Natural killer cell (primary cell): ENCODE measurements at regions not wholly inside any gene's neighbourhood (a gene's known extent, or its start where the extent isn't known, plus 50 kb on each side); places are given as distances from the start of the nearest gene placed in this dataset.

Source experiments
- ATAC-seq, 3 donors: fragments of 150-1000 bp in 2 of 3; fragments of 200-7000 bp in 1 of 3; cut with Tn5 transposase; 1 replicate in 1 of 3; 2 replicates in 2 of 3; pipeline ENCODE4 v1.10.0; 2021; ENCODE audit warnings: mild to moderate bottlenecking in 2 of 3, moderate library complexity in 2 of 3
- DNase-seq, 2 donors: peaks; one replicate each; pipeline versions ENCODE4 v3.0.0 to v3.0.0-alpha.2; 2013 to 2021; ENCODE audit warnings: mixed read lengths in 1 of 2
- H3K27ac ChIP-seq: one replicate; pipeline ENCODE4 v1.5.1; 2013; ENCODE audit warnings: mild to moderate bottlenecking, low read length
- H3K27me3 ChIP-seq: one replicate; pipeline ENCODE4 v1.6.1; 2013; ENCODE audit warnings: low read length; ENCODE audit not compliant: control insufficient read depth, insufficient read depth
- H3K36me3 ChIP-seq: one replicate; pipeline ENCODE4 v1.6.1; 2013; ENCODE audit warnings: low read length; ENCODE audit not compliant: control insufficient read depth, insufficient read depth
- H3K4me1 ChIP-seq: one replicate; pipeline ENCODE4 v1.6.1; 2013; ENCODE audit warnings: low read length; ENCODE audit not compliant: control insufficient read depth, insufficient read depth
- H3K4me3 ChIP-seq: one replicate; pipeline ENCODE4 v1.5.1; 2013; ENCODE audit warnings: low read length
- H3K9me3 ChIP-seq: one replicate; pipeline ENCODE4 v1.6.1; 2013; ENCODE audit warnings: low read length; ENCODE audit not compliant: control insufficient read depth, insufficient read depth
- H3K27ac Mint-ChIP-seq, 2 donors: one replicate each; pipeline ENCODE4 v1.8.0; 2022; ENCODE audit warnings: mild to moderate bottlenecking in 2 of 2, mixed read lengths in 2 of 2, moderate library complexity in 1 of 2
- H3K27me3 Mint-ChIP-seq, 2 donors: one replicate each; pipeline ENCODE4 v1.8.0; 2022; ENCODE audit warnings: low read depth in 2 of 2, mixed read lengths in 2 of 2
- H3K36me3 Mint-ChIP-seq: one replicate; pipeline ENCODE4 v1.8.0; 2022; ENCODE audit warnings: mixed read lengths
- H3K4me1 Mint-ChIP-seq, 2 donors: one replicate each; pipeline ENCODE4 v1.8.0; 2022; ENCODE audit warnings: mixed read lengths in 2 of 2
- H3K4me3 Mint-ChIP-seq: one replicate; pipeline ENCODE4 v1.8.0; 2022; ENCODE audit warnings: mild to moderate bottlenecking, moderate library complexity, mixed read lengths
- H3K9me3 Mint-ChIP-seq, 2 donors: one replicate each; pipeline ENCODE4 v1.8.0; 2022; ENCODE audit warnings: mixed read lengths in 2 of 2
- WGBS: methylation state at CpG from one replicate; pipeline ENCODE4 v1.1.7; 2013; ENCODE audit warnings: missing lambda C conversion rate; ENCODE audit not compliant: insufficient coverage; 5-methylcytosine and 5-hydroxymethylcytosine counted together
- intact Hi-C: fragments of 100-400 bp; cut with micrococcal nuclease; formaldehyde crosslinking; loops from one replicate; pipeline ENCODE4 v1.14.2; 2022
- TF ChIP-seq, protein P1 (sequence below): fragments of 200-600 bp; IDR thresholded peaks from one replicate; pipeline ENCODE4 v1.8.0; 2022; ENCODE audit warnings: antibody characterized with exemption

DNA sequence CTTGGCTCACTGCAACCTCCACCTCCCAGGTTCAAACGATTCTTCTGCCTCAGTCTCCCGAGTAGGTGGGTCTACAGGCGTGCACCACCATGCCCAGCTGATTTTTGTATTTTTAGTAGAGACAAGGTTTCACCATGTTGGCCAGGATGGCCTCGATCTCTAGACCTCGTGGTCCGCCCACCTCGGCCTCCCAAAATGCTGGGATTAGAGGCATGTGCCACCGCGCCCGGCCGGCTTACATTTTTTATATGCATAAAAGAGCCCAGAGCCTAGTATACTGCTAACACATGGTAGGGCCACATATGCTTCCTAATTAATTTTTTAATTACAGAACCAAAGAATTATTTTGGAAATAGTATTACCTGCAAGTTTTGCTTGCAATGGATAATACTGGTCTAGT is 1325.4 kb downstream of the PLA2G4A start:
- ATAC-seq (no peak), DNase-seq (no peak)
- TF ChIP-seq, protein P1, sequence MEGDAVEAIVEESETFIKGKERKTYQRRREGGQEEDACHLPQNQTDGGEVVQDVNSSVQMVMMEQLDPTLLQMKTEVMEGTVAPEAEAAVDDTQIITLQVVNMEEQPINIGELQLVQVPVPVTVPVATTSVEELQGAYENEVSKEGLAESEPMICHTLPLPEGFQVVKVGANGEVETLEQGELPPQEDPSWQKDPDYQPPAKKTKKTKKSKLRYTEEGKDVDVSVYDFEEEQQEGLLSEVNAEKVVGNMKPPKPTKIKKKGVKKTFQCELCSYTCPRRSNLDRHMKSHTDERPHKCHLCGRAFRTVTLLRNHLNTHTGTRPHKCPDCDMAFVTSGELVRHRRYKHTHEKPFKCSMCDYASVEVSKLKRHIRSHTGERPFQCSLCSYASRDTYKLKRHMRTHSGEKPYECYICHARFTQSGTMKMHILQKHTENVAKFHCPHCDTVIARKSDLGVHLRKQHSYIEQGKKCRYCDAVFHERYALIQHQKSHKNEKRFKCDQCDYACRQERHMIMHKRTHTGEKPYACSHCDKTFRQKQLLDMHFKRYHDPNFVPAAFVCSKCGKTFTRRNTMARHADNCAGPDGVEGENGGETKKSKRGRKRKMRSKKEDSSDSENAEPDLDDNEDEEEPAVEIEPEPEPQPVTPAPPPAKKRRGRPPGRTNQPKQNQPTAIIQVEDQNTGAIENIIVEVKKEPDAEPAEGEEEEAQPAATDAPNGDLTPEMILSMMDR: no peak
- no peaks in the 10 kb centered on the region for H3K4me1 Mint-ChIP-seq
- Histone ChIP-seq H3K27ac (no peak overlapping the region), H3K4me3 (no peak overlapping the region), H3K9me3 (no peaks in the 10 kb centered on the region), H3K4me1 (no peaks in the 10 kb centered on the region), H3K27me3 (no peaks in the 10 kb centered on the region), H3K36me3 (no peaks in the 10 kb centered on the region)
- no peak overlapping the region for H3K4me3 Mint-ChIP-seq
- intact Hi-C loops: no loop called here
- H3K27me3 Mint-ChIP-seq: no peaks in the 10 kb centered on the region
- no peak overlapping the region for H3K27ac Mint-ChIP-seq
- H3K36me3 Mint-ChIP-seq: no peaks in the 10 kb centered on the region
- H3K9me3 Mint-ChIP-seq: peaks cover 4 to 9% of the 10 kb centered on the region in 2 donors
- WGBS: 89% methylated on average over 11 of the region's 11 CpGs

DNA sequence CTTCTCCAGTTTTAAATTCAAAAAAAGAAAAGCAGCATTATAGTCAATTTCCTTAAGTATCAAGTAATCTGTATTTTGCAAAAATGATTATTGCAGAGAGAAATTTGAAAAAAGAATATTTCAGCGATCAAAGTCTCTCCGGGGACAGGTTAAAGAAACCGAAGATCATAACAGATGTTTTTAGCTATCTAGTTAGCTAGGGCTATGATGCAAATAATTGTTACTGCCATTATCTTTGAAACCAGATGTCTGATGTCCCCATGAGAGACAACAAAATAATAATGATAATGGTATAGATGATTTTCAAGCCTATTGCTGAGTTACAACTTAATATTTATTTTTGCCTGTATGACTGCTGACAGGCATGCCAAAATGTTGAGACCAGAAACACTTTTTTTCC is 1326.0 kb downstream of the PLA2G4A start:
- H3K4me3 ChIP-seq: no peak overlapping the region
- no peaks in the 10 kb centered on the region for H3K9me3 ChIP-seq
- no peak overlapping the region for H3K4me3 Mint-ChIP-seq
- H3K36me3 Mint-ChIP-seq: no peaks in the 10 kb centered on the region
- no peak overlapping the region for H3K27ac ChIP-seq
- ATAC-seq: no peak
- 80% methylated on average over 3 of the region's 3 CpGs for whole genome bisulfite sequencing
- TF ChIP-seq, protein P1: no peak
- H3K36me3 ChIP-seq: no peaks in the 10 kb centered on the region
- no peaks in the 10 kb centered on the region for H3K27me3 ChIP-seq
- peaks cover 4 to 9% of the 10 kb centered on the region in 2 donors for H3K9me3 Mint-ChIP-seq
- no peak overlapping the region for H3K27ac Mint-ChIP-seq
- no peaks in the 10 kb centered on the region for H3K4me1 Mint-ChIP-seq
- H3K4me1 ChIP-seq: no peaks in the 10 kb centered on the region
- intact Hi-C loops: no loop called here
- H3K27me3 Mint-ChIP-seq: no peaks in the 10 kb centered on the region
- no peak for DNase-seq

DNA sequence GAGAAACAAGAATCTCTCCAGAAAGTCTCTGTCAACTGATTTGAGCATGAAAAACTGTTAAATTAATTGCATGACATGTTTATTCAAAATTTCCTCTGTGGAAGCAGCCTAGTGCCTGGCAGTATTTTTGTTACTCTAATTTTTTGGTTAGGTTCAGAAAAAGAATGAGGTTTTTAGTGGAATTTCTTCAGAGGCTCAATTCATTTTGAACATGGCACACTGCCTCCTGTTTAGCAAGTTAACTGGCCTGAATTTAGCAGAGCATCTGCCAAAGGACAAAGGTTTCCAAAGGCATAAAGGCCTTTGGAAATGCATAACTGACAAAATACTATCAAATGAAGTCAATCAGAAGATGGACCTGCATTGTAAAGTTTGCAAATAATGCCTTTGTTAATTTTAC is 1326.5 kb downstream of the PLA2G4A start:
- peaks cover 4 to 11% of the 10 kb centered on the region in 2 donors for H3K9me3 Mint-ChIP-seq
- ATAC-seq (no peak), DNase-seq (no peak)
- no peaks in the 10 kb centered on the region for H3K27me3 Mint-ChIP-seq
- H3K36me3 ChIP-seq: no peaks in the 10 kb centered on the region
- no peak overlapping the region for H3K4me3 Mint-ChIP-seq
- H3K36me3 Mint-ChIP-seq: no peaks in the 10 kb centered on the region
- H3K27ac ChIP-seq: no peak overlapping the region
- H3K9me3 ChIP-seq: no peaks in the 10 kb centered on the region
- no peaks in the 10 kb centered on the region for H3K4me1 ChIP-seq
- TF ChIP-seq, protein P1: no peak
- intact Hi-C loops: no loop called here
- no peaks in the 10 kb centered on the region for H3K4me1 Mint-ChIP-seq
- no peak overlapping the region for H3K4me3 ChIP-seq
- no peak overlapping the region for H3K27ac Mint-ChIP-seq
- H3K27me3 ChIP-seq: no peaks in the 10 kb centered on the region

DNA sequence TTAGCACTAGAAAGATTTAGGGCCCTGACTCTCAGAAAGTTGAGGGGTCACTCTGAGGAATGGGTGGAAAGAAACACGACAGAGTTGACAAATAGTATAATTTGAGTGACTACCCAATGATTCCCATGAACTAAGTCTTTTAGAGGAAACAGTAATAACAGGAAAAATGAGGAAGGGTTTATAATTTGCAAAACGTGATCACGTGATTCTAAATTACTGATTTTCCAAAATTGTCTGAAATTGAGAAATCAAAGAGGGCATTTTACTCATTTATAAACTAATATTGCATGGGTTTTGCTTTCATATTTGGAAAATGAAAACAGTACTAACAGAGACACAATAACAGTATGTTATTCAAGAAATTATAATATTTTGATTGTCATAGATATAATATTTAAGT is 1335.7 kb downstream of the PLA2G4A start:
- H3K4me3 Mint-ChIP-seq: no peak overlapping the region

More for the DNA sequence above, 1335.7 kb downstream of the PLA2G4A start:
- Histone ChIP-seq H3K4me3 (no peak overlapping the region), H3K4me1 (no peaks in the 10 kb centered on the region), H3K9me3 (peaks cover 6% of the 10 kb centered on the region), H3K27ac (no peak overlapping the region), H3K27me3 (no peaks in the 10 kb centered on the region), H3K36me3 (no peaks in the 10 kb centered on the region)
- no peak overlapping the region for H3K27ac Mint-ChIP-seq
- no peaks in the 10 kb centered on the region for H3K4me1 Mint-ChIP-seq
- H3K9me3 Mint-ChIP-seq: peaks cover 18 to 19% of the 10 kb centered on the region in 2 donors
- no peak for DNase-seq
- intact Hi-C loops: no loop called here
- no peaks in the 10 kb centered on the region for H3K27me3 Mint-ChIP-seq
- H3K36me3 Mint-ChIP-seq: peaks cover 16% of the 10 kb centered on the region
- ATAC-seq: no peak
- WGBS: 80% methylated on average over 1 of the region's 3 CpGs
- TF ChIP-seq, protein P1: no peak
